ENCODE measurements at regions not wholly inside any gene's neighbourhood (a gene's known extent, or its start where the extent isn't known, plus 50 kb on each side); places are given as distances from the start of the nearest gene placed in this dataset.

DNA sequence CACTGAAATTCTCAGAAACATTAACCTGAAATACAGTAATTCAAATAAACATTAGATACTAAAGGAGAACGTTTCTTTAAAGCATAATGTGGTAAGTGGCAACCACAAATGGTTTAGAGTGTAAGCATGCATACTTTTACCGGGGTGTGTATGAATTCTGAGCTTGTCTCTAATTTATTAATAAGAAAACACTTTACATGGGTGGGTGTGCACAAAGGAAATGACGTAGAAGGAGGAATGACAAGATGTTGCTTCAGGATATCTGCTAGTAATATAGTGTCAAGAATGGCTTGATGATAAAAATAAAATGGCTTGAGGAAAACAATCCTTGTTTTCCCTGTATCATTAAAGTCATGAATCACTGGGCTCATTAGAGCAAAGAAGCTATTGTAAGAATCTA lies 92.5 kb downstream of the ARL4A start:
- Histone ChIP-seq H2AFZ (no peak overlapping the region), H3K9ac (no peak overlapping the region), H3K9me2 (ENCODE audit: insufficient read depth) (no peaks in the 10 kb centered on the region), H3K4me2 (ENCODE audit: unreplicated experiment) (no peak overlapping the region), H3K4me1 (ENCODE audit: insufficient read depth) (no peaks in the 10 kb centered on the region), H3K27ac (no peak overlapping the region), H3K36me3 (ENCODE audit: low read depth) (no peaks in the 10 kb centered on the region), H3K4me3 (no peak overlapping the region), H4K20me1 (ENCODE audit: insufficient read depth) (no peaks in the 10 kb centered on the region), H3K9me3 (ENCODE audit: low read depth) (no peaks in the 10 kb centered on the region), H3K27me3 (replicated peaks; ENCODE audit: insufficient read depth) (no peaks in the 10 kb centered on the region), H3F3A (ENCODE audit: insufficient read depth) (no peaks in the 10 kb centered on the region), H3K79me2 (ENCODE audit: insufficient read depth) (no peaks in the 10 kb centered on the region)
- no peak for TF ChIP-seq EZH2phosphoT487 (IDR thresholded peaks at IDR 0.05; ENCODE audit: insufficient read depth, low read depth)
- no peak for TF ChIP-seq EZH2 (IDR thresholded peaks at IDR 0.05; ENCODE audit: insufficient read depth, poor library complexity, severe bottlenecking)
- DNase-seq, result no peak
- 72 to 76% methylated on average over 3 of the region's 3 CpGs for WGBS, 2 experiments (ENCODE audit: low coverage in 1 of 2, low lambda C conversion rate in 2 of 2, missing lambda C conversion rate in 2 of 2)
- in situ Hi-C loops (cut with MboI), result no loop called here

GRCh38 chr7:12783421-12784095 lies 96.1 kb downstream of the ARL4A start:
- Histone ChIP-seq H2AFZ (no peak overlapping the region), H3K4me1 (ENCODE audit: insufficient read depth) (no peaks in the 10 kb centered on the region), H4K20me1 (ENCODE audit: insufficient read depth) (no peaks in the 10 kb centered on the region), H3K9me3 (ENCODE audit: low read depth) (no peaks in the 10 kb centered on the region), H3K9me2 (ENCODE audit: insufficient read depth) (no peaks in the 10 kb centered on the region), H3K79me2 (ENCODE audit: insufficient read depth) (no peaks in the 10 kb centered on the region), H3K27ac (no peak overlapping the region), H3F3A (ENCODE audit: insufficient read depth) (no peaks in the 10 kb centered on the region), H3K4me2 (ENCODE audit: unreplicated experiment) (no peak overlapping the region), H3K4me3 (no peak overlapping the region), H3K9ac (no peak overlapping the region), H3K27me3 (replicated peaks; ENCODE audit: insufficient read depth) (no peaks in the 10 kb centered on the region), H3K36me3 (ENCODE audit: low read depth) (no peaks in the 10 kb centered on the region)
- TF ChIP-seq EZH2 (IDR thresholded peaks at IDR 0.05; ENCODE audit: insufficient read depth, poor library complexity, severe bottlenecking) (no peak), EZH2phosphoT487 (IDR thresholded peaks at IDR 0.05; ENCODE audit: insufficient read depth, low read depth) (no peak)
- DNase-seq, result no peak
- 15 to 18% methylated on average over 1 of the region's 1 CpG for WGBS, 2 experiments (ENCODE audit: low coverage in 1 of 2, low lambda C conversion rate in 2 of 2, missing lambda C conversion rate in 2 of 2)
- in situ Hi-C loops (cut with MboI), result no loop called here

GRCh38 chr7:12785473-12785872 lies 98.0 kb downstream of the ARL4A start:
- Histone ChIP-seq H3K9ac (no peak overlapping the region), H3K4me2 (ENCODE audit: unreplicated experiment) (no peak overlapping the region), H3K27me3 (replicated peaks; ENCODE audit: insufficient read depth) (no peaks in the 10 kb centered on the region), H3K36me3 (ENCODE audit: low read depth) (no peaks in the 10 kb centered on the region), H3K4me1 (ENCODE audit: insufficient read depth) (no peaks in the 10 kb centered on the region), H4K20me1 (ENCODE audit: insufficient read depth) (no peaks in the 10 kb centered on the region), H3K79me2 (ENCODE audit: insufficient read depth) (no peaks in the 10 kb centered on the region), H3F3A (ENCODE audit: insufficient read depth) (no peaks in the 10 kb centered on the region), H3K27ac (no peak overlapping the region), H3K9me3 (ENCODE audit: low read depth) (no peaks in the 10 kb centered on the region), H3K4me3 (no peak overlapping the region), H2AFZ (no peak overlapping the region), H3K9me2 (ENCODE audit: insufficient read depth) (no peaks in the 10 kb centered on the region)
- no peak for TF ChIP-seq EZH2 (IDR thresholded peaks at IDR 0.05; ENCODE audit: insufficient read depth, poor library complexity, severe bottlenecking)
- TF ChIP-seq EZH2phosphoT487 (IDR thresholded peaks at IDR 0.05; ENCODE audit: insufficient read depth, low read depth), result no peak
- WGBS, 2 experiments (ENCODE audit: low coverage in 1 of 2, low lambda C conversion rate in 2 of 2, missing lambda C conversion rate in 2 of 2), result 70 to 73% methylated on average over 4 of the region's 4 CpGs
- in situ Hi-C loops (cut with MboI), result no loop called here
- DNase-seq, result no peak

- Histone ChIP-seq H3K4me1 (ENCODE audit: insufficient read depth) (no peaks in the 10 kb centered on the region), H3F3A (ENCODE audit: insufficient read depth) (no peaks in the 10 kb centered on the region), H3K79me2 (ENCODE audit: insufficient read depth) (no peaks in the 10 kb centered on the region), H3K4me3 (no peak overlapping the region), H3K9ac (no peak overlapping the region), H2AFZ (no peak overlapping the region; the same call in 1 of the 2 replicates), H3K9me3 (ENCODE audit: low read depth) (no peaks in the 10 kb centered on the region), H4K20me1 (ENCODE audit: insufficient read depth) (no peaks in the 10 kb centered on the region), H3K27me3 (replicated peaks; ENCODE audit: insufficient read depth) (no peaks in the 10 kb centered on the region), H3K27ac (no peak overlapping the region), H3K36me3 (ENCODE audit: low read depth) (no peaks in the 10 kb centered on the region), H3K4me2 (ENCODE audit: unreplicated experiment) (no peak overlapping the region), H3K9me2 (ENCODE audit: insufficient read depth) (no peaks in the 10 kb centered on the region)
- TF ChIP-seq EZH2phosphoT487 (IDR thresholded peaks at IDR 0.05; ENCODE audit: insufficient read depth, low read depth), result no peak
- no peak for TF ChIP-seq EZH2 (IDR thresholded peaks at IDR 0.05; ENCODE audit: insufficient read depth, poor library complexity, severe bottlenecking)
- WGBS, 2 experiments (ENCODE audit: low coverage in 1 of 2, low lambda C conversion rate in 2 of 2, missing lambda C conversion rate in 2 of 2), result 68 to 70% methylated on average over 4 of the region's 4 CpGs
- in situ Hi-C loops (cut with MboI), result no loop called here
- no peak for DNase-seq
These were observed 99.1 kb downstream of the ARL4A start for GRCh38 chr7:12786494-12786893.

All from GM23248 (cell line).